Right kidney (tissue), 1 donor: ENCODE measurements at regions not wholly inside any gene's neighbourhood (a gene's known extent, or its start where the extent isn't known, plus 50 kb on each side); places are given as distances from the start of the nearest gene placed in this dataset.

Experiments
- DNase-seq: peaks from one replicate; pipeline ENCODE4 v3.0.0-alpha.2; 2016

- DNase-seq, result no peak
Measured at GRCh38 chr10:10332786-10333185, 684.9 kb upstream of the CELF2 start.

- no peak for DNase-seq
Measured at GRCh38 chr10:10333622-10334021, 684.0 kb upstream of the CELF2 start.

- DNase-seq, result no peak
Measured at GRCh38 chr10:10338339-10338738, 679.3 kb upstream of the CELF2 start.

GRCh38 chr10:10346390-10347150, 671.1 kb upstream of the CELF2 start:
- DNase-seq, result no peak

- DNase-seq, result no peak
Measured at GRCh38 chr10:10350050-10350449, 667.6 kb upstream of the CELF2 start.

- DNase-seq, result no peak
Measured at GRCh38 chr10:10351451-10351850, 666.2 kb upstream of the CELF2 start.

- peak; percentile 10 for DNase-seq
Measured at GRCh38 chr10:10353326-10353868, 664.3 kb upstream of the CELF2 start.

- DNase-seq, result no peak
Measured at GRCh38 chr10:10359263-10359662, 658.4 kb upstream of the CELF2 start.

GRCh38 chr10:10361301-10361885, 656.3 kb upstream of the CELF2 start:
- DNase-seq, result no peak

- no peak for DNase-seq
Measured at GRCh38 chr10:10362800-10363199, 654.9 kb upstream of the CELF2 start.

- no peak for DNase-seq
Measured at GRCh38 chr10:10363217-10363616, 654.5 kb upstream of the CELF2 start.

- DNase-seq, result no peak
Measured at GRCh38 chr10:10364902-10365301, 652.8 kb upstream of the CELF2 start.

- DNase-seq, result no peak
Measured at GRCh38 chr10:10365676-10366075, 652.0 kb upstream of the CELF2 start.

GRCh38 chr10:10366836-10367235, 650.8 kb upstream of the CELF2 start:
- DNase-seq, result no peak

GRCh38 chr10:10367264-10367663, 650.4 kb upstream of the CELF2 start:
- no peak for DNase-seq

- DNase-seq, result no peak
Measured at GRCh38 chr10:10368951-10369576, 648.6 kb upstream of the CELF2 start.

- DNase-seq, result no peak
Measured at GRCh38 chr10:10385831-10386230, 631.8 kb upstream of the CELF2 start.

- no peak for DNase-seq
Measured at GRCh38 chr10:10389182-10389581, 628.5 kb upstream of the CELF2 start.

- no peak for DNase-seq
Measured at GRCh38 chr10:10392511-10392910, 625.2 kb upstream of the CELF2 start.

- DNase-seq, result no peak
Measured at GRCh38 chr10:10394933-10395658, 622.6 kb upstream of the CELF2 start.

- no peak for DNase-seq
Measured at GRCh38 chr10:10396601-10397000, 621.1 kb upstream of the CELF2 start.

- DNase-seq, result no peak
Measured at GRCh38 chr10:10397906-10398305, 619.8 kb upstream of the CELF2 start.

GRCh38 chr10:10403762-10404161, 613.9 kb upstream of the CELF2 start:
- DNase-seq, result no peak
